Thymus (tissue), 11 donors: ENCODE measurements at regions not wholly inside any gene's neighbourhood (a gene's known extent, or its start where the extent isn't known, plus 50 kb on each side); places are given as distances from the start of the nearest gene placed in this dataset.

Experiments
- DNase-seq, 9 donors: peaks; one replicate each; pipeline ENCODE4 v3.0.0-alpha.2; 2013; ENCODE audit warnings: low spot score in 9 of 9, low read depth in 6 of 9, missing footprints in 1 of 9
- H3K27ac ChIP-seq, 2 donors: one replicate each; pipeline ENCODE4 v1.5.1; 2013; ENCODE audit warnings: control low read depth in 1 of 2, low read depth in 1 of 2, low read length in 1 of 2, mild to moderate bottlenecking in 1 of 2, moderate library complexity in 1 of 2
- H3K27me3 ChIP-seq, 2 donors: one replicate each; pipeline ENCODE4 v1.5.1; 2013; ENCODE audit warnings: low read length in 1 of 2; ENCODE audit not compliant: control insufficient read depth in 2 of 2, insufficient read depth in 1 of 2
- H3K36me3 ChIP-seq, 2 donors: one replicate each; pipeline ENCODE4 v1.5.1; 2013; ENCODE audit warnings: low read length in 1 of 2, mild to moderate bottlenecking in 1 of 2, moderate library complexity in 1 of 2; ENCODE audit not compliant: control insufficient read depth in 2 of 2, insufficient read depth in 2 of 2
- H3K4me1 ChIP-seq, 2 donors: one replicate each; pipeline ENCODE4 v1.5.1; 2013; ENCODE audit warnings: low read length in 2 of 2; ENCODE audit not compliant: control insufficient read depth in 2 of 2, insufficient read depth in 2 of 2
- H3K4me3 ChIP-seq, 2 donors: one replicate each; pipeline ENCODE4 v1.5.1; 2013; ENCODE audit warnings: low read length in 2 of 2, control low read depth in 1 of 2, mild to moderate bottlenecking in 1 of 2
- H3K9me3 ChIP-seq, 2 donors: one replicate each; pipeline ENCODE4 v1.5.1; 2013; ENCODE audit warnings: low read length in 1 of 2, mild to moderate bottlenecking in 1 of 2; ENCODE audit not compliant: control insufficient read depth in 2 of 2, insufficient read depth in 1 of 2
- WGBS: extraction: QIAGEN DNeasy Blood & Tissue Kit; methylation state at CpG from one replicate; pipeline ENCODE4 v1.1.7; 2013; 5-methylcytosine and 5-hydroxymethylcytosine counted together
- donor health status: healthy.

DNA sequence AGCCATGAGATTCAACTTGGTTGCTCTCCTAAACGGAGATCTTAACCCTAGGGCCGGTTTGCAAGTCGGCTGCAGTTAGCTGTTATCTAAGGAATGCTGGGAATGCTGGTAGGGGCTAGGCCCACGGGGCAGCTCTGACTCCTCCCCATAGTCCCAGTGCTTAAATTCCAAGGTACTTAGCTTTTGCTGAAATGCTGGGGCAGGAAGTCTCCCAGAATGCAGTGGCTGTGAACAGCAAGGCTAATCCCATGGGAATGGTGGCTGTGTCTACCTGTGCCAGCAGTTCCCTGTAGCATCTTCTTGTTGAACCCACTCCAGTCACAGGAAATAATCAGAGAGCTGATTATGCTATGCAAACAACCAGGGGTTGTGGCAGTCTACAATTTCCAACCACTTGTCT, 102.5 kb upstream of the TJP1 start:
- DNase-seq = no peak
- H3K4me3 ChIP-seq = no peak overlapping the region
- 48% methylated on average over 4 of the region's 4 CpGs for WGBS
- no peaks in the 10 kb centered on the region for H3K9me3 ChIP-seq
- H3K27me3 ChIP-seq = peaks cover 0 to 3% of the 10 kb centered on the region in 2 donors
- no peaks in the 10 kb centered on the region for H3K4me1 ChIP-seq
- no peaks in the 10 kb centered on the region for H3K36me3 ChIP-seq
- no peak overlapping the region for H3K27ac ChIP-seq

GRCh38 chr15:29922191-29922590, 99.9 kb upstream of the TJP1 start:
- no peak for DNase-seq
- Histone ChIP-seq H3K4me3 (no peak overlapping the region), H3K27me3 (peaks cover 0 to 3% of the 10 kb centered on the region in 2 donors), H3K9me3 (no peaks in the 10 kb centered on the region), H3K27ac (no peak overlapping the region), H3K4me1 (no peaks in the 10 kb centered on the region), H3K36me3 (no peaks in the 10 kb centered on the region)

GRCh38 chr15:29921130-29921601, 98.9 kb upstream of the TJP1 start:
- H3K36me3 ChIP-seq = no peaks in the 10 kb centered on the region
- DNase-seq = no peak
- H3K4me3 ChIP-seq = no peak overlapping the region
- H3K27me3 ChIP-seq = peaks cover 0 to 3% of the 10 kb centered on the region in 2 donors
- no peaks in the 10 kb centered on the region for H3K4me1 ChIP-seq
- H3K9me3 ChIP-seq = no peaks in the 10 kb centered on the region
- no peak overlapping the region for H3K27ac ChIP-seq
- 47% methylated on average over 6 of the region's 6 CpGs for WGBS

DNA sequence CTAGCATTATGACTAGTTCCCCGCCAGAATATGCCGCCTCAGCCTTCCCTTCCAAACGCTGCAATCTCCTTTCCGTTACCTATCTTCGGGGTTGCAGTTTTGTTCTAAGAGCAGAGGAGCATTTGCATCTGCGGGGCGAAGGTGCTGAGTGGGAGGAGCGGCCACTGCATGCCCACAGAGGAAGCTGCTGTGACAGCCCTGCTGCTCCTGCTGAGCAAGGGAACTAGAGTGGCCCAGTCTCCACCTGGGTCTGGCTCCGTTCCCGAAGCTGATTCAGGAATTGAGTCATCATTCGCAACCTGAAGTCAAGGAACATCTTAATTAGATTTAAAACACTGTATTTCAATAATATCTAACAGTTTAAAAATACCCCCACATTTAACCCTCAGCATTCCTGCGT, 98.2 kb upstream of the TJP1 start:
- Histone ChIP-seq H3K36me3 (no peaks in the 10 kb centered on the region), H3K27ac (no peak overlapping the region), H3K27me3 (peaks cover 0 to 3% of the 10 kb centered on the region in 2 donors), H3K9me3 (no peaks in the 10 kb centered on the region), H3K4me3 (no peak overlapping the region), H3K4me1 (no peaks in the 10 kb centered on the region)
- DNase-seq = no peak
- 64% methylated on average over 12 of the region's 12 CpGs for WGBS

DNA sequence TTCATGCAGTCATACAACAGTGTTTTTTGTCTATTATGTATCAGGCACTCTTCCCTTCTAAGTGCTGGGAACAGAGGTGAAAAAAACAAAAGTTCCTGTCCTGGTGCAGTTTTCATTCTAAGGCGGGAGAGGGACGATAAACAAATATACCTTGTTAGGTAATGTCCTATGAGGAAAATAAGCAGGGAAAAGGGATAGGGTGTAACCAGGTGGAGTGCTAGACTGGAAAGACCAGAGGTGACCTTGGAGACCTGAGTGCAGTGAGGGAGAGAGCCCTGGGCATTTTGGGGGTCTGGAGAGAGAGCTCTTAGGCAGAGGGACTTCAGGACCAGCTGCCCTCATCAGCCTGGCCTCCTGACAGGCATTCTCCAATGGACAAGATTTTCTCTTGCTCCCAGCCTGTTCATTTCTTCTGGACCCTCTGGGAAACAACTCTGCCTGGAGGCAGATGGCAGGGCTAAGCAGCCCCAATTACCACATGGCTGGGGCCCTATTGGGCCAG, 97.2 kb upstream of the TJP1 start:
- DNase-seq = no peak
- H3K27ac ChIP-seq = no peak overlapping the region
- H3K4me3 ChIP-seq = no peak overlapping the region
- no peaks in the 10 kb centered on the region for H3K36me3 ChIP-seq
- H3K4me1 ChIP-seq = no peaks in the 10 kb centered on the region
- H3K9me3 ChIP-seq = no peaks in the 10 kb centered on the region
- 97% methylated on average over 2 of the region's 2 CpGs for WGBS
- peaks cover 0 to 3% of the 10 kb centered on the region in 2 donors for H3K27me3 ChIP-seq

- Histone ChIP-seq H3K4me3 (no peak overlapping the region), H3K36me3 (no peaks in the 10 kb centered on the region), H3K9me3 (no peaks in the 10 kb centered on the region), H3K27me3 (peaks cover 0 to 3% of the 10 kb centered on the region in 2 donors), H3K27ac (no peak overlapping the region), H3K4me1 (no peaks in the 10 kb centered on the region)
- DNase-seq = no peak
- WGBS = 91% methylated on average over 11 of the region's 11 CpGs
Measured at GRCh38 chr15:29917600-29918597, 95.6 kb upstream of the TJP1 start.

DNA sequence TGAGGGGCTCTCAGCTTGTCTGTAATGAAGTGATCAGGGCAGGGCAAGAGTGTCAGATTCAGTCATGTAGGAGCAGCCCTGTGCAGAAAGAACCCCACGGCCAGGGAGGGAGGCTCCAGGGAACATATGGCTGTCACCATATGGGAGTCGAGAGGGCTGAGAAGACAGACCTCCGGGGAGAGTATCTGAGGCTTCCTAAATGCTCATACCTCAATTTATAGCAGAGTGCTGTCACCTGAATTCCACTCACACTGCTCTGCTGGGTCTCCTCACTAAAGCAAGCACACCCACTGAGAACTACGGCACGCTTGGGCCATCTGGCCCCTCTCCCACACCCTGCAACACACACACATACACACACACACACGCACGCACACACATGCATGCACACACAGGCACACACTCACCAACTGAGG, 92.3 kb upstream of the TJP1 start:
- no peak overlapping the region for H3K4me3 ChIP-seq
- WGBS = 56% methylated on average over 7 of the region's 7 CpGs
- H3K36me3 ChIP-seq = no peaks in the 10 kb centered on the region
- no peak for DNase-seq
- no peaks in the 10 kb centered on the region for H3K4me1 ChIP-seq
- H3K27me3 ChIP-seq = no peaks in the 10 kb centered on the region
- H3K9me3 ChIP-seq = no peaks in the 10 kb centered on the region
- H3K27ac ChIP-seq = no peak overlapping the region

GRCh38 chr15:29913528-29914135, 91.4 kb upstream of the TJP1 start:
- 63% methylated on average over 4 of the region's 4 CpGs for WGBS
- H3K36me3 ChIP-seq = no peaks in the 10 kb centered on the region

GRCh38 chr15:29911705-29912104, 89.4 kb upstream of the TJP1 start:
- Histone ChIP-seq H3K36me3 (no peaks in the 10 kb centered on the region), H3K27ac (no peak overlapping the region), H3K9me3 (no peaks in the 10 kb centered on the region), H3K4me1 (no peaks in the 10 kb centered on the region), H3K27me3 (no peaks in the 10 kb centered on the region), H3K4me3 (no peak overlapping the region)
- 65% methylated on average over 3 of the region's 3 CpGs for WGBS
- DNase-seq = no peak

More at GRCh38 chr15:29913528-29914135, 91.4 kb upstream of the TJP1 start:
- Histone ChIP-seq H3K4me3 (no peak overlapping the region), H3K9me3 (no peaks in the 10 kb centered on the region), H3K27ac (no peak overlapping the region), H3K4me1 (no peaks in the 10 kb centered on the region), H3K27me3 (no peaks in the 10 kb centered on the region)
- DNase-seq = no peak
